H9 (cell line): ENCODE measurements at regions not wholly inside any gene's neighbourhood (a gene's known extent, or its start where the extent isn't known, plus 50 kb on each side); places are given as distances from the start of the nearest gene placed in this dataset.

Experiments
- DNase-seq: peaks from one replicate; pipeline ENCODE4 v3.0.0-alpha.2; 2017
- H2AFZ ChIP-seq: one replicate; pipeline ENCODE4 v1.6.1; 2013; ENCODE audit warnings: mild to moderate bottlenecking, low read length, control low read depth, moderate library complexity
- H2AK5ac ChIP-seq: 2 replicates; pipeline ENCODE4 v1.6.1; 2013; ENCODE audit warnings: low read length, control low read depth, mixed read lengths; ENCODE audit not compliant: insufficient read length
- H2BK120ac ChIP-seq: one replicate; pipeline ENCODE4 v1.6.1; 2013; ENCODE audit warnings: low read depth, mild to moderate bottlenecking, low read length, control low read depth, inconsistent platforms; ENCODE audit not compliant: poor library complexity, severe bottlenecking
- H2BK12ac ChIP-seq: 2 replicates; pipeline ENCODE4 v1.6.1; 2013; ENCODE audit warnings: low read length, control low read depth, mixed read lengths, low read depth; ENCODE audit not compliant: insufficient read length
- H2BK15ac ChIP-seq: 2 replicates; pipeline ENCODE4 v1.6.1; 2013; ENCODE audit warnings: low read depth, low read length, control low read depth
- H2BK20ac ChIP-seq: one replicate; pipeline ENCODE4 v1.6.1; 2013; ENCODE audit warnings: low read depth, mild to moderate bottlenecking, low read length, control low read depth, inconsistent platforms; ENCODE audit not compliant: poor library complexity, severe bottlenecking
- H2BK5ac ChIP-seq: 2 replicates; pipeline ENCODE4 v1.6.1; 2013; ENCODE audit warnings: low read length, control low read depth, mixed read lengths; ENCODE audit not compliant: insufficient read length
- H3K14ac ChIP-seq: 2 replicates; pipeline ENCODE4 v1.6.1; 2013; ENCODE audit warnings: low read length, control low read depth; ENCODE audit not compliant: insufficient read depth
- H3K18ac ChIP-seq: 2 replicates; pipeline ENCODE4 v1.6.1; 2013; ENCODE audit warnings: low read depth, mild to moderate bottlenecking, mixed read lengths, low read length, control low read depth; ENCODE audit not compliant: insufficient read length
- H3K23ac ChIP-seq: 2 replicates; pipeline ENCODE4 v1.6.1; 2013; ENCODE audit warnings: low read length, control low read depth, mixed read lengths, low read depth; ENCODE audit not compliant: insufficient read length
- H3K23me2 ChIP-seq: 2 replicates; pipeline ENCODE4 v1.6.1; 2013; ENCODE audit warnings: low read depth, mild to moderate bottlenecking, mixed read lengths, low read length, control low read depth; ENCODE audit not compliant: insufficient read length, poor library complexity, severe bottlenecking
- H3K27ac ChIP-seq: 2 replicates; pipeline ENCODE4 v1.5.1; 2013; ENCODE audit warnings: low read length, control low read depth, mixed read lengths, low read depth; ENCODE audit not compliant: insufficient read length
- H3K27me3 ChIP-seq: 2 replicates; pipeline ENCODE4 v1.6.1; 2013; ENCODE audit warnings: low read length, control low read depth, inconsistent platforms; ENCODE audit not compliant: insufficient read depth
- H3K4ac ChIP-seq: 2 replicates; pipeline ENCODE4 v1.6.1; 2013; ENCODE audit warnings: low read depth, mild to moderate bottlenecking, control low read depth, inconsistent platforms, low read length, moderate library complexity
- H3K4me1 ChIP-seq: 2 replicates; pipeline ENCODE4 v1.6.1; 2013; ENCODE audit warnings: low read length, control low read depth, inconsistent platforms; ENCODE audit not compliant: insufficient read depth
- H3K4me2 ChIP-seq: 2 replicates; pipeline ENCODE4 v1.6.1; 2013; ENCODE audit warnings: low read length, control low read depth, mixed read lengths; ENCODE audit not compliant: insufficient read length, insufficient read depth
- H3K56ac ChIP-seq: 2 replicates; pipeline ENCODE4 v1.6.1; 2013; ENCODE audit warnings: low read depth, mild to moderate bottlenecking, mixed read lengths, low read length, control low read depth; ENCODE audit not compliant: insufficient read length
- H3K79me1 ChIP-seq: 2 replicates; pipeline ENCODE4 v1.6.1; 2013; ENCODE audit warnings: low read depth, mild to moderate bottlenecking, moderate library complexity, low read length, control low read depth, inconsistent platforms; ENCODE audit not compliant: insufficient read depth, poor library complexity, severe bottlenecking
- H3K79me2 ChIP-seq: 2 replicates; pipeline ENCODE4 v1.6.1; 2013; ENCODE audit warnings: low read length, control low read depth, inconsistent platforms; ENCODE audit not compliant: insufficient read depth
- H3K9ac ChIP-seq: 2 replicates; pipeline ENCODE4 v1.6.1; 2013; ENCODE audit warnings: low read length, control low read depth, mixed read lengths; ENCODE audit not compliant: insufficient read length; ENCODE audit errors: extremely low read depth
- H3K9me3 ChIP-seq: one replicate; pipeline ENCODE4 v1.6.1; 2013; ENCODE audit warnings: low read depth, low read length, inconsistent platforms; ENCODE audit not compliant: control insufficient read depth
- H3T11ph ChIP-seq: one replicate; pipeline ENCODE4 v1.6.1; 2013; ENCODE audit warnings: mild to moderate bottlenecking, low read length, control low read depth, inconsistent platforms
- H4K20me1 ChIP-seq: one replicate; pipeline ENCODE4 v1.6.1; 2013; ENCODE audit not compliant: control insufficient read depth, insufficient read length, insufficient read depth
- H4K5ac ChIP-seq: 2 replicates; pipeline ENCODE4 v1.6.1; 2013; ENCODE audit warnings: low read depth, mild to moderate bottlenecking, mixed read lengths, low read length, control low read depth; ENCODE audit not compliant: insufficient read length
- H4K8ac ChIP-seq: replicated peaks from 2 replicates; pipeline ENCODE4 v1.6.1; 2013; ENCODE audit warnings: low read length, control low read depth, mixed read lengths, low read depth; ENCODE audit not compliant: insufficient read length
- H4K91ac ChIP-seq: 2 replicates; pipeline ENCODE4 v1.6.1; 2013; ENCODE audit warnings: low read depth, mild to moderate bottlenecking, moderate library complexity, mixed read lengths, low read length, control low read depth; ENCODE audit not compliant: insufficient read length
- H3K27ac Mint-ChIP-seq, 3 experiments: 2 replicates in 2 of 3; 3 replicates in 1 of 3; pipeline ENCODE4 v1.8.0; 2020 to 2021; ENCODE audit warnings: mixed read lengths in 3 of 3, mild to moderate bottlenecking in 1 of 3, moderate library complexity in 1 of 3
- H3K27me3 Mint-ChIP-seq: 2 replicates; pipeline ENCODE4 v1.8.0; 2021; ENCODE audit warnings: low read depth, mild to moderate bottlenecking, moderate library complexity, mixed read lengths
- H3K36me3 Mint-ChIP-seq, 3 experiments: 2 replicates in 2 of 3; 3 replicates in 1 of 3; pipeline ENCODE4 v1.8.0; 2020 to 2021; ENCODE audit warnings: low read depth in 3 of 3, mixed read lengths in 3 of 3; ENCODE audit not compliant: insufficient read depth in 1 of 3
- H3K4me1 Mint-ChIP-seq, 2 experiments: 2 replicates each; pipeline ENCODE4 v1.8.0; 2020; ENCODE audit warnings: mixed read lengths in 2 of 2
- H3K4me3 Mint-ChIP-seq, 2 experiments: 2 replicates in 1 of 2; 3 replicates in 1 of 2; pipeline ENCODE4 v1.8.0; 2020 to 2021; ENCODE audit warnings: mild to moderate bottlenecking in 2 of 2, mixed read lengths in 2 of 2, moderate library complexity in 1 of 2
- H3K9me3 Mint-ChIP-seq, 2 experiments: 2 replicates in 1 of 2; 3 replicates in 1 of 2; pipeline ENCODE4 v1.8.0; 2020; ENCODE audit warnings: mild to moderate bottlenecking in 2 of 2, mixed read lengths in 2 of 2, moderate library complexity in 1 of 2
- WGBS: extraction: QIAGEN DNeasy Blood & Tissue Kit; methylation state at CpG from one replicate; pipeline ENCODE4 v1.1.7; 2013; ENCODE audit warnings: missing lambda C conversion rate, low lambda C conversion rate, mixed read lengths; ENCODE audit not compliant: insufficient read length; ENCODE audit errors: extremely low coverage; 5-methylcytosine and 5-hydroxymethylcytosine counted together
- TF ChIP-seq, protein P1 (sequence below): fragments of 200-600 bp; sonication (generic); conservative IDR thresholded peaks from 3 replicates; pipeline ENCODE4 v1.8.0; 2021; ENCODE audit warnings: antibody characterized with exemption, mild to moderate bottlenecking

DNA sequence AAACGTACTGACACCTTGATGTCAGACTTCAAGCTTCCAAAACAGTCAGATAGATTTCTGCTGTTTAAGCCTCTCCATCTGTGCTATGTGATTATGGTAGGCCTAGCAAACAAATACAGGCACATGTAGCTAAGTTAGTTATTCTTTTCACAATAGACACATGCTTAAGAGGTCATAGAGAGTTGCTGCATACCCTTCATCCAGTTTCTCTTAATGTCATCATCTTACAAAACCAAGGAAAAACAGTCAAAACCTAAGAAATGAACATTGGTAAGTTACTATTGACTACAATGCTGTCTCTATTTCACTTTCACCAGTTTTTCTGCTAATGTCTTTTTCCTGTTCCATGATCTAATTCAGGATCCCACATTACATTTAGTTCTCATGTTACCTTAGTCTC, 946.8 kb downstream of the TUSC7 start:
- DNase-seq = no peak
- no peaks in the 10 kb centered on the region for H3K79me1 ChIP-seq
- H3K79me2 ChIP-seq = no peaks in the 10 kb centered on the region
- no peak overlapping the region for H4K8ac ChIP-seq
- WGBS = no CpG with 5 or more reads among the region's 1 CpG
- H2BK15ac ChIP-seq = no peak overlapping the region
- no peaks in the 10 kb centered on the region for H3K27me3 ChIP-seq
- H2AK5ac ChIP-seq = no peak overlapping the region
- Mint-ChIP-seq H3K27me3 (no peaks in the 10 kb centered on the region), H3K36me3 (no peaks in the 10 kb centered on the region), H3K9me3 (no peaks in the 10 kb centered on the region), H3K27ac (no peak overlapping the region), H3K4me1 (peaks cover 7 to 9% of the 10 kb centered on the region in 2 experiments), H3K4me3 (no peak overlapping the region)
- no peaks in the 10 kb centered on the region for H3K23me2 ChIP-seq
- H3T11ph ChIP-seq = no peak overlapping the region
- no peak overlapping the region for H2BK5ac ChIP-seq
- no peak overlapping the region for H3K9ac ChIP-seq
- no peak overlapping the region for H4K5ac ChIP-seq
- no peak overlapping the region for H3K27ac ChIP-seq
- no peak overlapping the region for H3K56ac ChIP-seq
- no peak overlapping the region for H3K14ac ChIP-seq
- H2BK120ac ChIP-seq = no peak overlapping the region
- peaks cover 3% of the 10 kb centered on the region; the same call in 1 of the 2 replicates for H3K4me1 ChIP-seq
- H4K20me1 ChIP-seq = no peaks in the 10 kb centered on the region
- H3K4me2 ChIP-seq = no peak overlapping the region
- TF ChIP-seq, protein P1, sequence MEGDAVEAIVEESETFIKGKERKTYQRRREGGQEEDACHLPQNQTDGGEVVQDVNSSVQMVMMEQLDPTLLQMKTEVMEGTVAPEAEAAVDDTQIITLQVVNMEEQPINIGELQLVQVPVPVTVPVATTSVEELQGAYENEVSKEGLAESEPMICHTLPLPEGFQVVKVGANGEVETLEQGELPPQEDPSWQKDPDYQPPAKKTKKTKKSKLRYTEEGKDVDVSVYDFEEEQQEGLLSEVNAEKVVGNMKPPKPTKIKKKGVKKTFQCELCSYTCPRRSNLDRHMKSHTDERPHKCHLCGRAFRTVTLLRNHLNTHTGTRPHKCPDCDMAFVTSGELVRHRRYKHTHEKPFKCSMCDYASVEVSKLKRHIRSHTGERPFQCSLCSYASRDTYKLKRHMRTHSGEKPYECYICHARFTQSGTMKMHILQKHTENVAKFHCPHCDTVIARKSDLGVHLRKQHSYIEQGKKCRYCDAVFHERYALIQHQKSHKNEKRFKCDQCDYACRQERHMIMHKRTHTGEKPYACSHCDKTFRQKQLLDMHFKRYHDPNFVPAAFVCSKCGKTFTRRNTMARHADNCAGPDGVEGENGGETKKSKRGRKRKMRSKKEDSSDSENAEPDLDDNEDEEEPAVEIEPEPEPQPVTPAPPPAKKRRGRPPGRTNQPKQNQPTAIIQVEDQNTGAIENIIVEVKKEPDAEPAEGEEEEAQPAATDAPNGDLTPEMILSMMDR = no peak
- no peaks in the 10 kb centered on the region for H3K9me3 ChIP-seq
- H4K91ac ChIP-seq = no peak overlapping the region
- no peak overlapping the region for H2BK20ac ChIP-seq
- no peak overlapping the region for H2AFZ ChIP-seq
- H3K23ac ChIP-seq = no peak overlapping the region
- no peak overlapping the region for H2BK12ac ChIP-seq
- H3K4ac ChIP-seq = no peak overlapping the region
- H3K18ac ChIP-seq = no peak overlapping the region
